AG04450 (cell line): ENCODE measurements at regions not wholly inside any gene's neighbourhood (a gene's known extent, or its start where the extent isn't known, plus 50 kb on each side); places are given as distances from the start of the nearest gene placed in this dataset.

Experiments
- CTCF ChIA-PET: fragments of 300-600, 350-600 bp; formaldehyde crosslinking; extraction: SDS; loops from one replicate; lab custom pipeline; 2022; ENCODE audit warnings: antibody characterized with exemption, inconsistent platforms; lab: Charles Lee
- POLR2A ChIA-PET: fragments of 350-600 bp; formaldehyde crosslinking; extraction: SDS; loops from one replicate; lab custom pipeline; 2021; ENCODE audit warnings: antibody characterized with exemption, inconsistent platforms; lab: Yijun Ruan, JAX
- DNase-seq: peaks from one replicate; pipeline ENCODE4 v3.0.0-alpha.2; 2011; ENCODE audit warnings: low read depth, low spot score
- H3K27ac ChIP-seq: one replicate; pipeline ENCODE4 v1.5.1; 2012; ENCODE audit warnings: low read depth, low read length, control low read depth
- H3K27me3 ChIP-seq: one replicate; pipeline ENCODE4 v1.6.0; 2012; ENCODE audit warnings: low read length; ENCODE audit not compliant: control insufficient read depth, insufficient read depth
- H3K4me3 ChIP-seq: 2 replicates; pipeline ENCODE4 v1.5.1; 2011; ENCODE audit warnings: mild to moderate bottlenecking, low read depth, low read length, control low read depth
- H3K9me3 ChIP-seq: 2 replicates; pipeline ENCODE4 v1.5.1; 2012; ENCODE audit warnings: low read length; ENCODE audit not compliant: control insufficient read depth, insufficient read depth
- TF ChIP-seq, protein P1 (sequence below): IDR thresholded peaks from 2 replicates; pipeline ENCODE4 v1.5.1; 2011; ENCODE audit warnings: low read depth, low read length, control low read depth, inconsistent platforms

DNA sequence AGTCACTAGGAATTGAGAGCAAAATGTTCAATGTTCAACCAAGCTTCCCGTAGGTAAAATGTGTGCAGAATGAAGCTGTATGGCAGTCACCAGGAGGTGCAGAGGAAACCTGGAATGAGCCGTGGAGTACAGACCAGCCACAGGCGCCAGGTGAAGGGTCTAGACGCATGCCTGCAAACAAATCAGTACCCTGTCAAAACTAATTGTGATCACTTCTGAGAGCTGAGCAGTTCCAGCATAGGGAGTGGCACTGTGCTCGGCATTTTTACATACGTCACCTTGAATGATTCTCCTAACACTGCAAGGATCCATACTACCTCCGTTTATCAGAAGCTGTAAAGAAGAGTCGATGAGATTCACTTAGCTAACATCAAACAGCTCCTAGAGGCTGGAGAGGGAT lies 346.1 kb upstream of the ID2 start:
- TF ChIP-seq, protein P1, sequence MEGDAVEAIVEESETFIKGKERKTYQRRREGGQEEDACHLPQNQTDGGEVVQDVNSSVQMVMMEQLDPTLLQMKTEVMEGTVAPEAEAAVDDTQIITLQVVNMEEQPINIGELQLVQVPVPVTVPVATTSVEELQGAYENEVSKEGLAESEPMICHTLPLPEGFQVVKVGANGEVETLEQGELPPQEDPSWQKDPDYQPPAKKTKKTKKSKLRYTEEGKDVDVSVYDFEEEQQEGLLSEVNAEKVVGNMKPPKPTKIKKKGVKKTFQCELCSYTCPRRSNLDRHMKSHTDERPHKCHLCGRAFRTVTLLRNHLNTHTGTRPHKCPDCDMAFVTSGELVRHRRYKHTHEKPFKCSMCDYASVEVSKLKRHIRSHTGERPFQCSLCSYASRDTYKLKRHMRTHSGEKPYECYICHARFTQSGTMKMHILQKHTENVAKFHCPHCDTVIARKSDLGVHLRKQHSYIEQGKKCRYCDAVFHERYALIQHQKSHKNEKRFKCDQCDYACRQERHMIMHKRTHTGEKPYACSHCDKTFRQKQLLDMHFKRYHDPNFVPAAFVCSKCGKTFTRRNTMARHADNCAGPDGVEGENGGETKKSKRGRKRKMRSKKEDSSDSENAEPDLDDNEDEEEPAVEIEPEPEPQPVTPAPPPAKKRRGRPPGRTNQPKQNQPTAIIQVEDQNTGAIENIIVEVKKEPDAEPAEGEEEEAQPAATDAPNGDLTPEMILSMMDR = no peak
- ChIA-PET CTCF (no interaction called here), POLR2A (no interaction called here)
- no peak for DNase-seq
- Histone ChIP-seq H3K27me3 (peaks cover 2% of the 10 kb centered on the region), H3K27ac (no peak overlapping the region), H3K4me3 (no peak overlapping the region), H3K9me3 (peaks cover 3% of the 10 kb centered on the region; the same call in 1 of the 2 replicates)

DNA sequence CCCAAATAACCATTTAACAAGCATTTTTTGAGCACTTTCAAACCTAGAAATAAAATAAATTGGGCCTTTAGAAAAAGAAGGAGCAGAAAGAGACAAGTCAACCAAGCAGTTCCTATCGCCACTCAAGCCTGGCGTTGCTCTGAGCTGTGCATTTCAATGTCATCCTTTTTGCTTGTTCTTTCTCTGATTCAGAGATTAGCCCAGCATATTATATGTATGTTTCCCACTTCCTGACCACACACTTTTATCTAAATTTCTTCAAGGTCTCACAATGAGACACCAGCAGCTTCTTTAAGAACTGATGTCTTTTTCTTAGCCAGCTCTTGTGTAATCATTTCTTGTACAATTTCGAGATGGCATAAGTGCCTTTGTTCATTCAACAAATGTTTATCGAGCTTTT lies 344.5 kb upstream of the ID2 start:
- TF ChIP-seq, protein P1 = no peak
- Histone ChIP-seq H3K9me3 (peaks cover 3% of the 10 kb centered on the region; the same call in 1 of the 2 replicates), H3K27ac (no peak overlapping the region), H3K4me3 (no peak overlapping the region), H3K27me3 (no peaks in the 10 kb centered on the region)
- CTCF ChIA-PET = no interaction called here
- no peak for DNase-seq
- POLR2A ChIA-PET = interaction anchor here (0.7 kb wide), 1 partner anchor 424 kb away, joined by 3 read pairs; no protein-coding TSS in a partner anchor

DNA sequence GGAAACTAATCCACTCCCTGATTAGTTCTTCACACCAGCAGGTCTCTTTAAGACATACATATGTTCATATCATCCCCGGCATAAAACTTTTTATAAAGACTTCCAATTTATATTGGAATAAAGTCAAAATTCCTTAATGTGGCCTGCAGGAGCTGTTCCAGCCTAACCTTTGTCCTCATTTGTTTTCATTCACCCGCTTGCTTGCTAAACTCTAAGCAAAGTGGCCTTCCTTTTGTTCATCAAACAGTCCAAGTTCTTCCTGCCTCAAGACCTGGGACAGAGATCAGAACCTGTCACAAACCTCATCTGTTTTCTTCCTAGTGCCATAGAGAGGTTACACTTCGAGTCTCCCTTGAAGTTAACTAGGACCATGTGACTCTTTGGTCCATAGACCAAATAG lies 339.4 kb upstream of the ID2 start:
- Histone ChIP-seq H3K27ac (no peak overlapping the region), H3K27me3 (no peaks in the 10 kb centered on the region), H3K4me3 (no peak overlapping the region), H3K9me3 (no peaks in the 10 kb centered on the region)
- ChIA-PET CTCF (no interaction called here), POLR2A (no interaction called here)
- TF ChIP-seq, protein P1 = no peak
- no peak for DNase-seq

DNA sequence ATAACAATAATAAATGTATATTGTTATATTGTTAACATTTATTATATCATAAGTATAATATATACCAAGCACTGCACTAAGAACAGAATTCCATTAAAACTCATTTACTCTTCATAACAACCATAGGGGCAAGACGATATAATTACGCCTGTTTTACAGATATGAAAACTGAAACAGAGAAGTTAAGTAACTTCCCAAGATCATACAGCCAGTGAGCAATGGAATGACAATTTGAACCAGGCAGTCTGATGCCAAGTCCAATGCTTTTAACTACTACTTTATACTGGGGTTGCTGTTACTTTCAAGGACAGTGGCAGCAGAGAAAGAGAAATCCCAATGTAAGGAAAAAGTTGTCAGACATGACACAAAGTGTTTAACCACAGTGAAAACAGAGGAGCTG lies 338.8 kb upstream of the ID2 start:
- POLR2A ChIA-PET = no interaction called here
- TF ChIP-seq, protein P1 = no peak
- H3K4me3 ChIP-seq = no peak overlapping the region

DNA sequence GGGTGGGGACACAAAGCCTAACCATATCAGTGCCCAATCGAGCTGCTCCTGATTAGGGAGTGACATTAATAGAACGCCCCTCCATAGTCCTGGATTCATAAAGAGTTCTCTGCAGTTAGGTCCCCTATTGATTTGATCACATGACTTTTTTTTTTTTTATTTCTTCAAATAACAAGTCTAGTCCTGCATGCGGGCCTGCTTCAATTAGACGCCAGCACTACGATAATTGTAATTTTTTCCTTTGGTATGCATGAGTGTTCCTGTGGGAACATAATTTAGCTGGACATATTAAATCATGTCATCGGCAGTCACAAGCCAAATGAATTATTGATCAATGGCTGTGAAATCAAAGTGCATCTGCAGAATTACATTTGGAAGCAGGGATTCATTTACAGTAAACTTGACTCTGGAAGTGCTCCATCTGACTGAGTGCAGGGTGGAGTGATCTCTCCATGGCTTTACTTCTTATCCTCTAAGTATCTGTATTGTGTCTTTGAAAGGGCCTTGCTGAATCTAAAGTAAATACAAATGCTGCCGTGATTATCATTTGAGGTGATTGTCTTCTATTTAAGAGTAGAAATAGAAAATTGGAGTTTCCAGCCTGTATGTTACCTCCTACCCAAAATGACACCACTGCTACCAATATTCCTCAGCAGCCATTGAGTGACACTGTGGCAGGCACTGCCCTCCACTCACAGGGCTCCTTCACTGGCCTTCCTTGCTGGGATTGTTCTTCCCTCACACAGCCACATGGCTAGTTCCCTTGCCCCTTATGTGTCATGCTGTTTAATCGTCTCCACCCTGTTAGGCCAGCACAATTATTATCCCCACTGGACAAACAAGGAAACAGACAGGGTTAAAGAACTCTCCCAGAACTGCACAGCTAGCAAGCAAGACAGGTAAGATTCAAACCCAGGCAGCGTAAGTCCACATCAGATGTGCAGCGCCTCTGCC lies 337.4 kb upstream of the ID2 start:
- no peaks in the 10 kb centered on the region for H3K27me3 ChIP-seq
- H3K27ac ChIP-seq = no peak overlapping the region
- ChIA-PET POLR2A (no interaction called here), CTCF (no interaction called here)
- no peak for DNase-seq
- TF ChIP-seq, protein P1 = no peak
- no peak overlapping the region for H3K4me3 ChIP-seq
- H3K9me3 ChIP-seq = no peaks in the 10 kb centered on the region

More for the DNA sequence above, 338.8 kb upstream of the ID2 start:
- no peak overlapping the region for H3K27ac ChIP-seq
- CTCF ChIA-PET = no interaction called here
- no peaks in the 10 kb centered on the region for H3K9me3 ChIP-seq
- no peaks in the 10 kb centered on the region for H3K27me3 ChIP-seq
- DNase-seq = no peak
